Heart right ventricle (tissue), 16 donors: ENCODE measurements at regions not wholly inside any gene's neighbourhood (a gene's known extent, or its start where the extent isn't known, plus 50 kb on each side); places are given as distances from the start of the nearest gene placed in this dataset.

Source experiments
- ATAC-seq, 8 donors: fragments of 200-7000 bp; cut with Tn5 transposase; one replicate each; pipeline ENCODE4 v1.9.1; 2020; ENCODE audit warnings: mild to moderate bottlenecking in 8 of 8, moderate library complexity in 8 of 8, moderate number of reproducible peaks in 1 of 8
- DNase-seq, 2 donors: peaks; one replicate each; pipeline ENCODE4 v3.0.0-alpha.2; 2020
- H3K27ac ChIP-seq, 10 donors: fragments of 200-600 bp; sonication (generic) in 2 of 10; one replicate each; pipeline versions ENCODE4 v1.5.0 to v1.8.0; 2020 to 2022; ENCODE audit warnings: mild to moderate bottlenecking in 3 of 10
- H3K27me3 ChIP-seq, 7 donors: fragments of 200-600 bp; one replicate each; pipeline ENCODE4 v1.8.0; 2021 to 2022; ENCODE audit warnings: mild to moderate bottlenecking in 2 of 7
- H3K36me3 ChIP-seq, 9 donors: fragments of 200-600 bp; sonication (generic) in 1 of 9; one replicate each; pipeline versions ENCODE4 v1.5.0 to v1.8.0; 2020 to 2022; ENCODE audit warnings: mild to moderate bottlenecking in 2 of 9
- H3K4me1 ChIP-seq, 9 donors: fragments of 200-600 bp; sonication (generic) in 1 of 9; one replicate each; pipeline versions ENCODE4 v1.5.0 to v1.8.0; 2020 to 2022; ENCODE audit warnings: mild to moderate bottlenecking in 4 of 9
- H3K4me3 ChIP-seq, 10 donors: fragments of 200-600 bp; sonication (generic) in 2 of 10; one replicate each; pipeline versions ENCODE4 v1.5.0 to v1.8.0; 2020 to 2022; ENCODE audit warnings: mild to moderate bottlenecking in 7 of 10, moderate library complexity in 2 of 10
- H3K9me3 ChIP-seq, 11 donors: fragments of 200-600 bp in 10 of 11; sonication (generic) in 2 of 11; one replicate each; pipeline versions ENCODE4 v1.5.0 to v1.8.0; 2013 to 2022; ENCODE audit warnings: mild to moderate bottlenecking in 2 of 11, control low read depth in 1 of 11, moderate library complexity in 1 of 11
- WGBS, 2 donors: extraction: QIAGEN DNeasy Blood & Tissue Kit; methylation state at CpG; one replicate each; pipeline ENCODE4 v1.1.7; 2013; ENCODE audit warnings: inconsistent platforms in 1 of 2; 5-methylcytosine and 5-hydroxymethylcytosine counted together
- intact Hi-C, 10 donors: fragments of 100-400 bp; cut with DNase I; formaldehyde crosslinking; loops; one replicate each; pipeline versions ENCODE4 v1.11.1 to v1.14.2; 2022
- TF ChIP-seq, protein P1 (sequence below), 9 donors: fragments of 200-600 bp; sonication (generic) in 2 of 9; IDR thresholded peaks; one replicate each; pipeline versions ENCODE4 v1.5.0 to v1.8.0; 2021 to 2022; ENCODE audit warnings: antibody characterized with exemption in 9 of 9, mild to moderate bottlenecking in 5 of 9, moderate library complexity in 1 of 9
- donor health status: Arrhythmogenic right ventricular cardiomyopathy.
- donor health status: ischemic (EF 13 %, LVEDD 7.1; RV severe dilation, severe dysfunction).
- donor health status: healthy with polysubstance abuse.
- donor health status: DM: no; HTN: yes; CAD: no.
- donor health status: DM: no; HTN: no; CAD: no.
- donor health status: ischemic (EF 25% LVEDD 6.9; RV normal size, moderate dysfunction).
- donor health status: ischemic (EF 25% LVEDD 5.7; RV mildly dilated, moderate dysfunction).
- donor health status: healthy.
- donor health status: DM: yes; HTN: yes; CAD: no.
- donor health status: Ischemic cardiomyopathy.
- donor health status: ischemic (EF 35%, LVEDD 5.7; RV mildly dilated, moderate dysfunction).
- donor health status: nonischemic (EF 11% LVEDD 7.7; RV severe dilation, severe dysfunction).
- donor health status: DM: yes; HTN: yes; CAD: no.
- donor health status: PGD.
- donor health status: ischemic (EF 29% LVEDD 5.4; RV normal size, mild dysfunction).
- donor health status: nonischemic (EF 23%, LVEDD 6.1; RV moderate dilation, normal function).

DNA sequence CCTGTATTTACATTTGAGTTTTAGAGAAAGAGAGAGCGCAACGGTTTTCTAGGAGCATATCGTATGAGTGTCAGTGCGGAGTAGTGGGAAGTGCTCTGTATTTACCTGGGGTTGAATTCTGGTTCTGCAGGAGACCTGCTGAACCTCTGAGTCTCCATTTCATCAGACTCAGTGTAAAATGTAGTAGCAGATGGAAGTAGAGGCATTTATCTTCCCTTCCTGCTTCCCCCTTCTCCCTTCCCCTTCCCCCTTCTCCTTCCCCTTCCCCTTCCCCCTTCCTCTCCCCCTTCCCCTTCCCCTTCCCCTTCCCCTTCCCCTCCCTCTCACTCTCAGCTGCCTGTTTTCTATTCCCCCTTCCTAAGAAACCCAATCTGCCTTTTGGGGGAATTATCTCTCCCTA is 426.9 kb downstream of the NPIPA7 start:
- intact Hi-C loops: no loop called here
- Histone ChIP-seq H3K4me1 (no peaks in the 10 kb centered on the region), H3K36me3 (no peaks in the 10 kb centered on the region), H3K4me3 (no peak overlapping the region), H3K27ac (no peak overlapping the region), H3K27me3 (peaks cover 0 to 11% (median 0%) of the 10 kb centered on the region in 7 donors), H3K9me3 (peaks cover 0 to 14% (median 0%) of the 10 kb centered on the region in 11 donors)
- DNase-seq (no peak), ATAC-seq (no peak)
- WGBS, 2 donors: 84 to 92% methylated on average over 4 of the region's 4 CpGs
- TF ChIP-seq, protein P1, sequence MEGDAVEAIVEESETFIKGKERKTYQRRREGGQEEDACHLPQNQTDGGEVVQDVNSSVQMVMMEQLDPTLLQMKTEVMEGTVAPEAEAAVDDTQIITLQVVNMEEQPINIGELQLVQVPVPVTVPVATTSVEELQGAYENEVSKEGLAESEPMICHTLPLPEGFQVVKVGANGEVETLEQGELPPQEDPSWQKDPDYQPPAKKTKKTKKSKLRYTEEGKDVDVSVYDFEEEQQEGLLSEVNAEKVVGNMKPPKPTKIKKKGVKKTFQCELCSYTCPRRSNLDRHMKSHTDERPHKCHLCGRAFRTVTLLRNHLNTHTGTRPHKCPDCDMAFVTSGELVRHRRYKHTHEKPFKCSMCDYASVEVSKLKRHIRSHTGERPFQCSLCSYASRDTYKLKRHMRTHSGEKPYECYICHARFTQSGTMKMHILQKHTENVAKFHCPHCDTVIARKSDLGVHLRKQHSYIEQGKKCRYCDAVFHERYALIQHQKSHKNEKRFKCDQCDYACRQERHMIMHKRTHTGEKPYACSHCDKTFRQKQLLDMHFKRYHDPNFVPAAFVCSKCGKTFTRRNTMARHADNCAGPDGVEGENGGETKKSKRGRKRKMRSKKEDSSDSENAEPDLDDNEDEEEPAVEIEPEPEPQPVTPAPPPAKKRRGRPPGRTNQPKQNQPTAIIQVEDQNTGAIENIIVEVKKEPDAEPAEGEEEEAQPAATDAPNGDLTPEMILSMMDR (IDR thresholded peaks at IDR 0.05): no peak

DNA sequence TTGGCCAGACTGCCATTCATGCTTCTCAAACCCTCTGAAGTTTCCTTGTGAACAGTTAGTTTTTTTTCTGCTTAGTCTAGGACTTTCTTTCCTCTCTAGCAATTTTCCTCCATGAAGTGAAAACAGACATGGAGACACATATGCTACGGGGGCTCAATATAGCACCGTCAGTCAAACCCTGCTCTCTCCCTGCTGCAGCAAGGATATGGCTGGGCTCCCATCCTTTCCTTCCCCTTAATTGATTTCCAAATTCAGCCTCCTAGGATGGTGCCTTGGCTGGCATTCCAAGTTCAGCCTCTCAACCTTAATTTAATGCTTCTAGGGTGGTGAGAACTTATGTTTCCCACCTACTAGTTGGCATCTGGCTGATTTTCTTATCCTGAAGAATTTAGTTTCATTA is 436.7 kb downstream of the NPIPA7 start:
- H3K27me3 ChIP-seq: peaks cover 0 to 7% (median 0%) of the 10 kb centered on the region in 7 donors
- TF ChIP-seq, protein P1 (IDR thresholded peaks at IDR 0.05): no peak
- no peak overlapping the region for H3K27ac ChIP-seq
- 80 to 85% methylated on average over 2 of the region's 2 CpGs for WGBS, 2 donors
- H3K36me3 ChIP-seq: no peaks in the 10 kb centered on the region
- no peak overlapping the region for H3K4me3 ChIP-seq
- peaks cover 0 to 3% (median 0%) of the 10 kb centered on the region in 11 donors for H3K9me3 ChIP-seq
- intact Hi-C loops: no loop called here
- H3K4me1 ChIP-seq: no peaks in the 10 kb centered on the region
- ATAC-seq (no peak), DNase-seq (no peak)

- 51 to 55% methylated on average over 2 of the region's 2 CpGs for WGBS, 2 donors
- Histone ChIP-seq H3K4me3 (no peak overlapping the region), H3K36me3 (no peaks in the 10 kb centered on the region), H3K9me3 (peaks cover 0 to 16% (median 2%) of the 10 kb centered on the region in 11 donors), H3K27me3 (peaks cover 0 to 3% (median 0%) of the 10 kb centered on the region in 7 donors), H3K27ac (no peak overlapping the region), H3K4me1 (no peaks in the 10 kb centered on the region)
- ATAC-seq (peak in 5 of 8 donors; percentile 41 to 82 (median 75)), DNase-seq (no peak)
- intact Hi-C loops: no loop called here
- TF ChIP-seq, protein P1 (IDR thresholded peaks at IDR 0.05): no peak
These were observed 438.3 kb downstream of the NPIPA7 start for GRCh38 chr16:16817196-16817595.

- Histone ChIP-seq H3K27ac (no peak overlapping the region), H3K27me3 (no peaks in the 10 kb centered on the region), H3K9me3 (peaks cover 0 to 17% (median 2%) of the 10 kb centered on the region in 11 donors), H3K36me3 (no peaks in the 10 kb centered on the region), H3K4me3 (no peak overlapping the region), H3K4me1 (no peaks in the 10 kb centered on the region)
- intact Hi-C loops: no loop called here
- ATAC-seq: no peak
- no peak for DNase-seq
- TF ChIP-seq, protein P1 (IDR thresholded peaks at IDR 0.05): no peak
These were observed 442.3 kb downstream of the NPIPA7 start for GRCh38 chr16:16821261-16821660.
